ENCODE measurements at regions not wholly inside any gene's neighbourhood (a gene's known extent, or its start where the extent isn't known, plus 50 kb on each side); places are given as distances from the start of the nearest gene placed in this dataset.

DNA sequence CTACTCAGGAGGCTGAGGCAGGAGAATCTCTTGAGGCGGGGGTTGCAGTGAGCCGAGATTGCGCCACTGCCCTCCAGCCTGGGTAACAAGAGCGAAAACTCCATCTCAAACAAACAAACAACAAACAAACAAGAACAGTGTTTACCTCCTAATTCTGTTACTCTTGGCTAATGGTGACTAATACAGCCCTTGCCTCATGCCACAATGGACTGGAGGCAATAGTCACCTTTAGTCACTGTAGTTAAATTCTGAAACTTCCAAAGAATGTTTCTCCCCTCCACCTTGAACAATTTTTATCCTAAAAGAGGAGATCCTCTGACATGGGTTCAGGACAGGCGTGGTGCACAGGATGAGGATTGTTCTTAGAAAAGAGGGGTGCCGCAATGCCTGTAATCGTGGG lies 241.2 kb upstream of the CTSO start:
- no peak for DNase-seq (ENCODE audit: extremely low spot score)
- whole genome bisulfite sequencing = 97% methylated on average over 7 of the region's 7 CpGs

DNA sequence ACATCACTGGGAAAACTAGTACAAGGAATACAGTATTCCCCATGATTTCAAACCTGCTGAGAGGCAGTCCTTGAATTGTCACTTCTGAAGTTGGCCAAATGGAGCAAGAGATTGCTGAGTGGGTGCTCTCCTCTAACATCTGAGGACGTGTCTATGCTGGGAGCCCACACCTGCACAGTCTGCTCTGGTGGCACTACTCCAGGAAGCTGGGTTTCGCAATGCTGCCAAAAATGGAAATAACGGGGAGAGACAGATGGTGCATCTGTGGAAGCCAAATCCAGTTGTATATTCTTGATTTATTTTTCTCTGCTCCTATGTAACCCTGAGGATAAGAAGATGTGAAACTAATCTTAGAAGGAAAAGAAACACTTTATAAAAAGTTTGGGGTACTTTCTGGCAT lies 240.1 kb upstream of the CTSO start:
- H3K36me3 ChIP-seq (ENCODE audit: insufficient read depth) = no peaks in the 10 kb centered on the region
- no peak for DNase-seq (ENCODE audit: extremely low spot score)
- no peaks in the 10 kb centered on the region for H3K4me1 ChIP-seq (ENCODE audit: insufficient read depth)
- H3K27ac ChIP-seq (ENCODE audit: low read depth) = no peak overlapping the region
- no peak overlapping the region for H3K4me3 ChIP-seq (ENCODE audit: low read depth, low read length)
- WGBS = 27% methylated on average over 3 of the region's 3 CpGs

More for the DNA sequence above, 241.2 kb upstream of the CTSO start:
- Histone ChIP-seq H3K4me3 (ENCODE audit: low read depth, low read length) (no peak overlapping the region), H3K4me1 (ENCODE audit: insufficient read depth) (no peaks in the 10 kb centered on the region), H3K27ac (ENCODE audit: low read depth) (no peak overlapping the region), H3K36me3 (ENCODE audit: insufficient read depth) (no peaks in the 10 kb centered on the region)

DNA sequence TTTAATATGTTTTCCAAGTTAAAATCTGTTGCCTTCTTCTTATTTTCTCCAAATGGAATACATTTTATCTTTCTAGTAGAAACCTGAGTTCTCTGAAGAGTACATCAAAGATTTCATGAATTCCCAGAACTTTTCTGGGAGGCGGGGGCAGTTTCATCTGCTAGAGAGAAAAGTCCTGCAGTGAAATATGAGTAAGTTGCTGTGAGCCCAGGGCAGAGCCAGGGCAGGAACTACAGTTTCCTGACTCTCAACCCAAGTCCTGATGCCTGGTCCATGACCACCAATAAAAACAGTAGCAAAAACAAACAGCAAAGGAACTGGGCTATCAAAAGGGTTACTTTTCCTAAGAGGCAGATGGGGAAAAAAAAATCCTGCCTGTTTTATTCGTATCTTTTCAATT lies 239.4 kb upstream of the CTSO start:
- no peaks in the 10 kb centered on the region for H3K36me3 ChIP-seq (ENCODE audit: insufficient read depth)
- WGBS = 62% methylated on average over 2 of the region's 2 CpGs
- H3K27ac ChIP-seq (ENCODE audit: low read depth) = no peak overlapping the region
- no peak for DNase-seq (ENCODE audit: extremely low spot score)
- H3K4me3 ChIP-seq (ENCODE audit: low read depth, low read length) = no peak overlapping the region
- H3K4me1 ChIP-seq (ENCODE audit: insufficient read depth) = no peaks in the 10 kb centered on the region

DNA sequence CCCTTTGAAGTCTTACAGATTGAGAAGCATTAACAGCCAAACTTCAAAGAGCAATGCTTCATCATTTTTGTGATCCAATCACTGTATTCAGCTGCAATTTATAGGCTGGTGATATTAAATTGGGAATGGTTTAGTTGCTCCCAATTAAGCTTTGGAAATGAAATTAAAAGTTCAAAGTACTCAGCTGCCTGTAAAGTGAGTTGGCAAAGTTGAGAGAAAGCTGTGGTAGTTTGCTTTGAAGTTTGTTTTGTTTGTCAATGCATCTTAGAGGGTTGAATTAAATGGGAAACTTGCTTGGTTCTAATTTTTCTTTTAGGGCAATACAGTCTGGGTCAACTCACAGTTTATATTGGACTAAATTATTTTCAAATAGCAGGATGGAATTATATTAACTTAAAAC lies 238.4 kb upstream of the CTSO start:
- H3K36me3 ChIP-seq (ENCODE audit: insufficient read depth) = no peaks in the 10 kb centered on the region
- no peak overlapping the region for H3K4me3 ChIP-seq (ENCODE audit: low read depth, low read length)
- no peaks in the 10 kb centered on the region for H3K4me1 ChIP-seq (ENCODE audit: insufficient read depth)
- DNase-seq (ENCODE audit: extremely low spot score) = no peak
- H3K27ac ChIP-seq (ENCODE audit: low read depth) = peak overlapping the region; percentile 50

DNA sequence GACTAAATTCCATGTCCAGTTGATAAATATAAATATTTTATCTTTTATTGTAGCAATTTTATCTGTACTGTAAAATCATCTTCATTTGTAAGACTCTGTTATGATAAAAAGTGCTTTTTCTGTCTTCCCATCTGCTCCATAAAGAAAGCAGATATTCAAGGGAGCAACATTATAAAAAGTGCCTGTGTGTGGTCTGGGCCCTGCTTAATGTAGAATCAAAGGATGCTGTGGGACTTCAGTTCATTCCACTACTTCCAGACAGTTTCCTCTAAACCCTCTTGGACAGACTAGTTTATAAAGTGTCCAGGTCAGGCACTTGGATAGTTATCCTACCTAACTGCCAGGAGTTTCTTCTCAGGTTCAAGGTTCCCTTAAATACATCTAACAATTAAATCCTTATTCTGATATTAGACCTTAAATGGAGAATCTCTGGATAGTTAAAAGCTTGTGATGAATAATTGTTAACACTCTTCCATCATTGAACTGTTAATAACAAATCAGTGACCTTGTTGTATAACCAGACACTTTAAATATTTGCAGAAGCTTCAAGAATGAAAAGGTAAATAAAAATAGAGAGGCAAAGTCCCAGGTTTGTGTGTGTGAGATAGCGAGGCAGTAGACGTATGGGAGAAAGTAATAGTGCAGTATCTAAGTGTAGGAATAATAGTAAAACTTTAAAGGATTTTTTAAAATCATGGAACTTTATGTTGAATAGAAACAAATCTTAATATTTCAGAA lies 237.5 kb upstream of the CTSO start:
- H3K4me3 ChIP-seq (ENCODE audit: low read depth, low read length) = no peak overlapping the region
- H3K36me3 ChIP-seq (ENCODE audit: insufficient read depth) = no peaks in the 10 kb centered on the region
- WGBS = 82% methylated on average over 2 of the region's 2 CpGs
- peak; percentile 15 for DNase-seq (ENCODE audit: extremely low spot score)
- H3K27ac ChIP-seq (ENCODE audit: low read depth) = no peak overlapping the region
- no peaks in the 10 kb centered on the region for H3K4me1 ChIP-seq (ENCODE audit: insufficient read depth)

DNA sequence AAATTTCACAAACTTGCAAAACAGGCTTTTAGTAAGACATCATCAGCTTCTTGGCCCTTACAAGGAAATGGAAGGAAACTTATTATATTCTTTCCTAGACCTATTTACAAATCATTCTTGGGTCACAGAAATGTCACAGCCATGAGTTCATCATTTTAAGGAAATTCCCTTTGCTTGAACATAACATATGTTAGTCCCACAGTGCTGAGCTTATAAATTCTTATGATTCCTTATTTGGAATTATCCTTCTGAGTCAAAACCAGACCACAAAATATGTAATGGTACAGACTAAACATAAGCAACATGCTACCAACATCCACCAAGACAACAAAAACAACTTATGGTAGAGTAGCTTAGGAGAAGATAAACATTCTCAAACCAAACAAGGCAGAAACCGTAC lies 236.9 kb upstream of the CTSO start:
- Histone ChIP-seq H3K36me3 (ENCODE audit: insufficient read depth) (no peaks in the 10 kb centered on the region), H3K27ac (ENCODE audit: low read depth) (no peak overlapping the region), H3K4me1 (ENCODE audit: insufficient read depth) (no peaks in the 10 kb centered on the region), H3K4me3 (ENCODE audit: low read depth, low read length) (no peak overlapping the region)
- no peak for DNase-seq (ENCODE audit: extremely low spot score)
- 58% methylated on average over 1 of the region's 1 CpG for WGBS

DNA sequence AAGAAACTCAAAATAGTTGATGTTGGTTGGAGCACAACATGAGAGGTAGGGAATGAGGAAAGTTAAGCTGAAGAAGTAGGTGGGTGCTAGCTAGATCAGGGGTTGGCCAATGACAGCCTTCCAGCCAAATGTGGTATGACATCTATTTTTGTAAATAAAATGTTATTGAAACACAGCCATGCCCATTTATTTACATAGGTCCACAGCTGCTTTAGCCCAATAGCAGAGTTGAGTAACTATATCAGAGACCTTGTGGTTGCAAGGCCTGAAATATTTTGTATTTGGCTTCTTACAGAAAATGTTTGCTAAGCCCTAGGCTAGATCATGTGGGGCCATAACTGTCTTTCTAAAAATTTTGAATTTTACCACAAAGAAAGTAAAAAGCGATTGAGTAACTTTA lies 234.9 kb upstream of the CTSO start:
- whole genome bisulfite sequencing = 99% methylated on average over 1 of the region's 1 CpG
- no peaks in the 10 kb centered on the region for H3K4me1 ChIP-seq (ENCODE audit: insufficient read depth)
- no peak overlapping the region for H3K27ac ChIP-seq (ENCODE audit: low read depth)
- DNase-seq (ENCODE audit: extremely low spot score) = no peak
- H3K4me3 ChIP-seq (ENCODE audit: low read depth, low read length) = no peak overlapping the region
- no peaks in the 10 kb centered on the region for H3K36me3 ChIP-seq (ENCODE audit: insufficient read depth)

DNA sequence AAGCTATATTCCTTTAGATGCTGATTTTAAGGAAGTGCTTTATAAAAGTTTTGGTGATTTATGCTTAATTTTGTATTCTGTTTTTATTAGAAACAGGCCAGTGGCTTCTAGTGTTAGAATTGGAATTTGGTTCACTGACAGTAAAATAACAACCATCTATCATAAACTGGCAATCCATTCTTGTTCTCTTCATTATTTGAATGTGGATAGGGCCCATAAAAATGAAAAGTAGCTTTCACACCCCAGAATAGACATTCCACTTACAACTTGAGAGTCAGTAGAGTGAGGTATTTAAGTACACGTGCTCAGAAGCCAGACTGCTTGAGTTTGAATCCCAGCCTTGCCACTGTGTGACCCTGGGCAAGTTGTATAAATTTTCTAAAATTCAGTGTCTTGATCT lies 232.4 kb upstream of the CTSO start:
- H3K27ac ChIP-seq (ENCODE audit: low read depth) = no peak overlapping the region
- no peaks in the 10 kb centered on the region for H3K36me3 ChIP-seq (ENCODE audit: insufficient read depth)
- H3K4me3 ChIP-seq (ENCODE audit: low read depth, low read length) = no peak overlapping the region
- WGBS = 64% methylated on average over 1 of the region's 1 CpG
- no peaks in the 10 kb centered on the region for H3K4me1 ChIP-seq (ENCODE audit: insufficient read depth)
- no peak for DNase-seq (ENCODE audit: extremely low spot score)

DNA sequence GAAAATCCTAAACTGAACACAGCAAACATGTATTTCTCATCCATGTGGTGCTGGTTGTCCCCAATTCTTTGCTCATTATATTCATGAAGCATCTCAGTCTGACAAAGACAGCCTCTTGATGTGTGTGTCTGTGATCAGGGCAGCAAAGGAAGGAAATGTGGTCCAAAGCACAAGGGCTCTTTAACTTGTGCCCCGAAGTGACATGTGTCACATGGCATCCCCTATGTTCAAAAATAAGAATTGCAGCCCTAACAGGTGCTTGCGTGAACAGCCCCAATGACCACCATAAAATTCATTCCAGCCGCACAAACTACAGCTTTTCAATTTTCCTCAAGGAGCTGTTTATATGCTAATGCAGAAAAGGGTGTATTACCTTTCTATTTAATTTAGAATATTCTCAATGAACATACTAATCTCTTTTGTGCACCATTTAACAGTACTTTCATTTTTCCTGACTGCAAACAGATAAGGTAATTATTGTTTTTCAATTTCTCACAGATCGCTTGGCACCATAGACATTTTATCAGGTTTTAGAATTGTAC lies 231.9 kb upstream of the CTSO start:
- Histone ChIP-seq H3K4me1 (ENCODE audit: insufficient read depth) (no peaks in the 10 kb centered on the region), H3K4me3 (ENCODE audit: low read depth, low read length) (no peak overlapping the region), H3K36me3 (ENCODE audit: insufficient read depth) (no peaks in the 10 kb centered on the region), H3K27ac (ENCODE audit: low read depth) (no peak overlapping the region)
- 91% methylated on average over 4 of the region's 4 CpGs for WGBS
- DNase-seq (ENCODE audit: extremely low spot score) = no peak

DNA sequence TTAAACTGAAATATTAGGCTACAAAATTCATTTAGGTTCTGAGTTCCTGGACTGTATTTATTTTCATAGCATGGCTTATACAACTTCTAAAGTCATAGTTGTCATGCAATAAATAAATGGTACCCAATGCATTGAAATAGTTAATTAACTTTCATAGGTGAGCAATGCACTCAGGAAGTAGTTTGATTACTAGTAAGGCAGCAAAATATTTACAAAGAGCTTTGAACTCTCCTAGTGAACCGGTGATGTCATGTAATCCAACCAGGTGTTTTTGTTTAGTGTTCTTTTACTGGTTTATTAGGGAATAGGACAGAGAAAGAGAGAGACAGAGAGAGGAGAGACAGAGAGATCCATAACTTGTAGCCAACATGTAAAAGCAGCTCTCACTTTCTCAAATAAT lies 228.6 kb upstream of the CTSO start:
- Histone ChIP-seq H3K36me3 (ENCODE audit: insufficient read depth) (no peaks in the 10 kb centered on the region), H3K4me3 (ENCODE audit: low read depth, low read length) (no peak overlapping the region), H3K27ac (ENCODE audit: low read depth) (no peak overlapping the region), H3K4me1 (ENCODE audit: insufficient read depth) (no peaks in the 10 kb centered on the region)
- WGBS = 38% methylated on average over 1 of the region's 1 CpG
- no peak for DNase-seq (ENCODE audit: extremely low spot score)

DNA sequence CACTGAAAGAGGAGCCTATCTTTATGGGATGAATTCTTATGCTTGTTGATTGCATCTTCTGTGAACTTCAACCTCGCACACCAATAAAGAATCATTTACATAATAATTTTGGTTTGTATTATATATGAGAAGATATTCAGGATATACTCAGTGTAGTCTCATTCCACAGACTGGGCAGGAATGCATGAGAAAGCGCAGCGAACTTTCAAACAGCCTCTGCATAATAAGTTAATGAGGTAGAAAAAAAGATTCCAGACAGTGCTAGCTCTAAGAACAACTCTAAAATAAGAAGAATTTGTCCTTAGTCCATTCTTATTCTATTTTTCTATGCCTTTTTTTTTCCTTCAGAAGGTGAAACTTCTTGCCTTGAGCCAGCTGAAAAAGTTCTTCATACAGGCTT lies 224.3 kb upstream of the CTSO start:
- WGBS = 90% methylated on average over 3 of the region's 3 CpGs
- Histone ChIP-seq H3K4me3 (ENCODE audit: low read depth, low read length) (no peak overlapping the region), H3K4me1 (ENCODE audit: insufficient read depth) (no peaks in the 10 kb centered on the region), H3K27ac (ENCODE audit: low read depth) (no peak overlapping the region), H3K36me3 (ENCODE audit: insufficient read depth) (no peaks in the 10 kb centered on the region)
- DNase-seq (ENCODE audit: extremely low spot score) = no peak

DNA sequence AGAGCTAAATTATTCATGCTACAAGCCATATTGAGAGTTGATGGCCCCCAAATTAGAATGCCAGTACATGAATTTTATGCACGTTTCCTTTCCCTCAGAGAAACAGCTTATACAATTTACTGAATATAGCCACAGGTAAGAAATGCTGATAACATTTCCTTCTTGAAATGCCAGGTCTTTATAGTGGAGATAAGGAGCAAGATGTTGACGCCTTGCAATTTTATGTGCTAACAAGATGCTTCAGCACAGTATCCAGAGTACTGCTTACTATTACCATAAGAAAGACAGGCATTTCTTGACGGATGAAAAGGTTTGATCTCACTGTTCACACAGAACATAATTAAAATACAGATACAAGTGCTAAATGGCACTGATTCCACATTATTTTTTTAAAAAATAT lies 223.2 kb upstream of the CTSO start:
- DNase-seq (ENCODE audit: extremely low spot score) = no peak
- no peaks in the 10 kb centered on the region for H3K36me3 ChIP-seq (ENCODE audit: insufficient read depth)
- no peak overlapping the region for H3K27ac ChIP-seq (ENCODE audit: low read depth)
- WGBS = 88% methylated on average over 3 of the region's 3 CpGs
- no peak overlapping the region for H3K4me3 ChIP-seq (ENCODE audit: low read depth, low read length)
- H3K4me1 ChIP-seq (ENCODE audit: insufficient read depth) = no peaks in the 10 kb centered on the region

DNA sequence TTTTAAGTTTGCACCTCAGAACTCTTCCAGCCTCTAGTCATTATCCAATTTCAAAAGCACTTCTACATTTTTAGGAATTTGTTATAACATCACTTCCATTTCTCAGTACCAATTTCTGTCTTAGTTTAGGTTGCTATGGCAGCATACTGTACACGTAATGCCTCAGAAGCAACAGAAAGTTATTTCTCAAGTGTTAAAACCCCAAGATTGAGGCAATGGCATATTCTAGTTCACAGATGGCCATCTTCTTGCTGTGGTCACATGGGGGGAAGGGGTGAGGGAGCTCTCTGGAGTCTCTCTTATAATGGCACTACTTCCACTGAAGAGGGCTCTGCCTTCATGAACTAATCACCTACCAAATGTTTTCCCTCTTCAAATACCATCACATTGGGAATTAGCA lies 220.3 kb upstream of the CTSO start:
- Histone ChIP-seq H3K4me3 (ENCODE audit: low read depth, low read length) (no peak overlapping the region), H3K36me3 (ENCODE audit: insufficient read depth) (no peaks in the 10 kb centered on the region), H3K27ac (ENCODE audit: low read depth) (no peak overlapping the region), H3K4me1 (ENCODE audit: insufficient read depth) (no peaks in the 10 kb centered on the region)
- 96% methylated on average over 1 of the region's 1 CpG for WGBS
- DNase-seq (ENCODE audit: extremely low spot score) = no peak

DNA sequence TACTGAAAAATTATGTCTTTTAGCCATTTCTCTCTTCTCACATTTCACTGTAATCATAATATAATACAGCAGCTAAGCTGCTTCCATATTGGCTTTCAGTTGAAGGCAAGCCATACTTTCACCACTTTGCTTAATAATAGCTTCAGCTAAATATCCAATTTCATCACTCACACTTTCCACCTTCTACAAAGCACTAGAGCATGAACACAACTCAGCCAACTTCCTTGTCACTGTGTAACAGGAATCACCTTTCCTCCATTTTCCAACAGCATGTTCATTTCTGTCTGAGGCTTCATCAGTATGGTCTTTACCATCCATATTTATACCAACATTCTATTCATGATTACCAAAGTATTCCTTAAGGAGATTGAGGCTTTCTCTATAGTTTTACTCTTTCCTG lies 219.8 kb upstream of the CTSO start:
- Histone ChIP-seq H3K4me1 (ENCODE audit: insufficient read depth) (no peaks in the 10 kb centered on the region), H3K27ac (ENCODE audit: low read depth) (no peak overlapping the region), H3K36me3 (ENCODE audit: insufficient read depth) (no peaks in the 10 kb centered on the region), H3K4me3 (ENCODE audit: low read depth, low read length) (no peak overlapping the region)
- DNase-seq (ENCODE audit: extremely low spot score) = no peak

DNA sequence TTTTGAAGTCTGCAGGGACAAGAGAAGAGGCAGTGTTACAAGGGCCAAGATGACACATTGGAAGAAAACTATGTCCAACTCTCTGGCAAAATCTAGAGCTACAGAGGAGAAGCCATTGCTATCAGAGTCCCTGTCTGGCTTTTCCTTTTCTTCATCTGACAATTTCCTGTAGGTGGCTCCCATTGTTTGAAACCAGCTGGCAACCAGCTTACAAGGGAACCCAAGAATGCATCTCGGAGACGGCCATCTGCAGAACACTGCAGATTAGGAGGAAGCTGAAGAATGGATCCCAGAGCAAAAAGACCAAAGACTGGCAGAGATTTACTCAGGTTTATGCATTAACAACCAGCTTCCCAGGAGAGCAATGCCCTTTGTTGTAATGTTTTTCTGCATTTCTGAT lies 216.2 kb upstream of the CTSO start:
- H3K4me3 ChIP-seq (ENCODE audit: low read depth, low read length) = no peak overlapping the region
- 76% methylated on average over 2 of the region's 2 CpGs for WGBS
- no peaks in the 10 kb centered on the region for H3K4me1 ChIP-seq (ENCODE audit: insufficient read depth)
- H3K36me3 ChIP-seq (ENCODE audit: insufficient read depth) = no peaks in the 10 kb centered on the region
- no peak for DNase-seq (ENCODE audit: extremely low spot score)
- no peak overlapping the region for H3K27ac ChIP-seq (ENCODE audit: low read depth)

All from urinary bladder (tissue), 3 donors.